AG04449 (cell line): ENCODE measurements at regions not wholly inside any gene's neighbourhood (a gene's known extent, or its start where the extent isn't known, plus 50 kb on each side); places are given as distances from the start of the nearest gene placed in this dataset.

ENCODE experiments used
- CTCF ChIA-PET: fragments of 350-600 bp; formaldehyde crosslinking; extraction: SDS; loops from one replicate; lab custom pipeline; 2021; ENCODE audit warnings: antibody characterized with exemption; lab: Yijun Ruan, JAX
- POLR2A ChIA-PET: fragments of 400-600, 350-600 bp; formaldehyde crosslinking; extraction: SDS; loops from one replicate; lab custom pipeline; 2020; ENCODE audit warnings: antibody characterized with exemption, inconsistent platforms; lab: Yijun Ruan, JAX
- DNase-seq: peaks from one replicate; pipeline ENCODE4 v3.0.0-alpha.2; 2010; ENCODE audit warnings: low read depth, low spot score
- H3K4me3 ChIP-seq: 2 replicates; pipeline ENCODE4 v1.5.1; 2011; ENCODE audit warnings: low read depth, mild to moderate bottlenecking, control low read depth, low read length
- TF ChIP-seq, protein P1 (sequence below): IDR thresholded peaks from one replicate; pipeline ENCODE4 v1.5.1; 2011; ENCODE audit warnings: mild to moderate bottlenecking, moderate library complexity, low read length, control low read depth, inconsistent platforms; ENCODE audit not compliant: insufficient read depth; ENCODE audit errors: missing control alignments

DNA sequence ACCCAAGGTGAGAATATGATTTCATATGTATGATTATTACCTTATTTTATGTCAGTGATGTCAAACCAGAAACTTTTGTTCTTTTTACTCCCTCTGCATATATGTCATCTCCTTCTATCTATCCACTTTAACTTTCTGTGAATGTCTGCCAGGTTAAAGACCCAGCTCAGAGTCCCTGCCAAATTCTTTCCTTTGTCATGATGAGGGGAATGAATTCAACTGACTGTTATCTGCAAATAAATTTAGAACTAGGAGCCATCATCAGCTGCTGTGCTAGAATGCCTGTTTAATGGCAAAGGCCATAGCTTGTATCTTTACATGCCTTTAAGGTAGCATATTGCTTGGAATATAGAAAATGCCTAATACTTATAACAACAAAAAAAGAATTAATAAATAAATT, 815.6 kb upstream of the NEGR1 start:
- POLR2A ChIA-PET, result no interaction called here
- CTCF ChIA-PET, result no interaction called here
- DNase-seq, result no peak
- no peak overlapping the region for H3K4me3 ChIP-seq
- TF ChIP-seq, protein P1, sequence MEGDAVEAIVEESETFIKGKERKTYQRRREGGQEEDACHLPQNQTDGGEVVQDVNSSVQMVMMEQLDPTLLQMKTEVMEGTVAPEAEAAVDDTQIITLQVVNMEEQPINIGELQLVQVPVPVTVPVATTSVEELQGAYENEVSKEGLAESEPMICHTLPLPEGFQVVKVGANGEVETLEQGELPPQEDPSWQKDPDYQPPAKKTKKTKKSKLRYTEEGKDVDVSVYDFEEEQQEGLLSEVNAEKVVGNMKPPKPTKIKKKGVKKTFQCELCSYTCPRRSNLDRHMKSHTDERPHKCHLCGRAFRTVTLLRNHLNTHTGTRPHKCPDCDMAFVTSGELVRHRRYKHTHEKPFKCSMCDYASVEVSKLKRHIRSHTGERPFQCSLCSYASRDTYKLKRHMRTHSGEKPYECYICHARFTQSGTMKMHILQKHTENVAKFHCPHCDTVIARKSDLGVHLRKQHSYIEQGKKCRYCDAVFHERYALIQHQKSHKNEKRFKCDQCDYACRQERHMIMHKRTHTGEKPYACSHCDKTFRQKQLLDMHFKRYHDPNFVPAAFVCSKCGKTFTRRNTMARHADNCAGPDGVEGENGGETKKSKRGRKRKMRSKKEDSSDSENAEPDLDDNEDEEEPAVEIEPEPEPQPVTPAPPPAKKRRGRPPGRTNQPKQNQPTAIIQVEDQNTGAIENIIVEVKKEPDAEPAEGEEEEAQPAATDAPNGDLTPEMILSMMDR, result no peak

DNA sequence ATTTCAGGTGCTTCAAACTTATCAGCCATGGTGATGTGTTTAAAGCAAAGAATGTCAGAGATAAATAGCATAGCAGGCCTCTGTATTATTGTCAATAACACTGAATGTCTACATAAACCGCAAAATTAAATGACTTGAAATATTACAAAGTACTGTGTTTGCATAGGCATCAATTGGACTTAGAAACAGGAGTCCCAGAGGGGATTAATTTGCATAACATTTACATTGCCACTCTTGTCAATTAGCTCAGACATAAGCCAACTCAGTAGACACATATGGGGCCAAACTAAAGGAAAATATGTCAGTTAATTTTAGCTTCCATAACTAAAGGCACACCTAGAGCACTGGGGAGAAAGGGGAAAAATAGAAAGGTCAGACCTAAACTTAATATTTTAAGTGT, 814.5 kb upstream of the NEGR1 start:
- TF ChIP-seq, protein P1, result no peak
- no peak overlapping the region for H3K4me3 ChIP-seq
- DNase-seq, result no peak
- ChIA-PET POLR2A (no interaction called here), CTCF (no interaction called here)

DNA sequence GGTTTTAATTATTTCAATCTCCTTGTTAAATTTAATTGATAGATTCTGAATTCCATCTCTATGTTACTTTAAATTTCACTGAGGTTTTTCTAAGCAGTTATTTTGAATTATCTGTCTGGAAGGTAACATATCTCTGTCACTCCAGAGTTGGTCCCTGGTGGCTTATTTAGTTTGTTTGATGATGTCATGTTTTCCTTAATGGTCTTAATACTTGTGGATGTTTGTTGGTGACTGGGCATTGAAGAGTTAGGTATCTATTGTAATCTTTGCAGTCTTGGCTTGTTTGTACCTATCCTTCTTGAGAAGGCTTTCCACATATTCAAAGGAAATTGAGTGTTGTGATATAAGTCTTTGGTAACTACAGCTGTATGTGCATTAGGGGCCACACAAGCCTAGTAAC, 810.0 kb upstream of the NEGR1 start:
- ChIA-PET POLR2A (no interaction called here), CTCF (no interaction called here)
- DNase-seq, result no peak
- TF ChIP-seq, protein P1, result no peak
- no peak overlapping the region for H3K4me3 ChIP-seq

DNA sequence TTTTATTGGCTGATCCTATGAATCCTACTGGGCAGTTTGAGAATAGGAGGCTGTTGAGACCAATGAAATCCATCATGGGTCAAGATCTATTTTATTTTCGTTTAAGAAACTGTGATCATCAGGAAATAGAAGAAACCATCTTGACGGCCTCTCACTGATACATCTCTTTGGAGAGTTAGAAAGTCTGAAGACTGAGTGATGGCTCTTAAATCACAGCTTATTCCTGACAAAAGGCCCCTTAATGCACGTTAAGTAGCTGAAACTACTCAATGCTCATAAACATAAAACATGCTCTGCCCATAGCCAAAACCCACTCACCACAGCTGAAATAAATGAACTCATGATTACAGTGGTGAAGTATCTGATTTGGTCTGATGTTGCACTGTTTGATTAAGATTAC, 784.5 kb upstream of the NEGR1 start:
- no peak for DNase-seq
- TF ChIP-seq, protein P1, result no peak
- H3K4me3 ChIP-seq, result no peak overlapping the region
- CTCF ChIA-PET, result no interaction called here
- POLR2A ChIA-PET, result no interaction called here

DNA sequence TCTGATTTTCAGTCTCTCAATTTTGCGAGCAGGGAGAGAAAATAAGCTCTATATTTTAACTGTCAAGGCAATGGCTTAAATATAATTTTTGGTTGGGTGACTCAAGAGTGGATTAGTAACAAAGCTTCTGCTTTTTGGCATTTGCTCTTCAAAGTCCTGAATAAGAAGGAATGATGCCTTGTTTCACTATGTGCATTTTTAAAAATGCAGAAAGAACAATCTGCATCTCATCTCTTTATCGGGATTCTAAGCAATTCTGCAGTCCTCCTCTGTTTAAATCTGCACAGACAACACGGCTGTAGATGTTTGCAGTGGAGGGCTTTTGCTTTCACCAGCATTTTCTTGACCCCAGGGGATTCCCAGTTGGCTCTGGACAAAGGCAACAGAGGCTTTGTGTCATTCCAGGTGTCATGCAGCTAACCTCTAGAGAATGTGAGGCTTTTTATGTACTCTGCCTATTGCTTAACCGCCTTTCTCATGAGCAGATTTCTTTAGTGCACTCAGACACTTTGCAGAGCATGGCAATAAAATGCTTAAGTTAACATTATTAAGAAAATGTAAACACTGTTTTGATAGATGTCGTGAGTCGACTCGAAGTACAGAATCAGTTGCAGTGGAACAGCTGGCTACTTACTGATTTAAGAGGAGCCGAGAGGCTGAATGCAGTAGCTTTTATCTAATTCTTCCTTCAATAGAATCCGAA, 783.2 kb upstream of the NEGR1 start:
- ChIA-PET CTCF (no interaction called here), POLR2A (no interaction called here)
- no peak overlapping the region for H3K4me3 ChIP-seq
- DNase-seq, result no peak
- TF ChIP-seq, protein P1, result no peak

DNA sequence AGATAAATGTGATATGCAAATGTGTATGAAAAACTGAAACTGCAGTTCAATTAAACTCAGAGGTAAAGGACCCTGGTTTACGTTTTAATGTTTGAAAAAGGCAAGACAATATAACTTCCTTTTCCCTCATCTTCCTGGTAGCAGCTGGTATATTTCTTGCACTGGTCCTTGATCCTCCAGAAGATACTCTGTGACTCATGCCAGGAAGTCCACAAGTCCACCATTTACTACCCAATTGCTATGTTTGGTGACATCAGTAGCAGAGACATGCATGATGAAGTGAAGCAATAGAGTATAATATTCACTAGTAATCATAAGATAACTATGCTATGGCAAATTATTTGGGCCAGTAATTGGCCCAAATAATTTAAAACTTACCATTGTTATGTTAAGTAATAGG, 774.5 kb upstream of the NEGR1 start:
- TF ChIP-seq, protein P1, result no peak
- no peak for DNase-seq
- POLR2A ChIA-PET, result no interaction called here
- no peak overlapping the region for H3K4me3 ChIP-seq
- CTCF ChIA-PET, result no interaction called here
